ENCODE measurements at regions not wholly inside any gene's neighbourhood (a gene's known extent, or its start where the extent isn't known, plus 50 kb on each side); places are given as distances from the start of the nearest gene placed in this dataset.
"Not testable (repeated sequence)": the region's sequence is repeated elsewhere in the genome, so short reads cannot be mapped to it uniquely, and the experiment has no call there.

GRCh38 chr6:150456466-150456865 is 87.7 kb downstream of the IYD start:
- no peak for DNase-seq (ENCODE audit: extremely low read depth, low read depth, low spot score)

DNA sequence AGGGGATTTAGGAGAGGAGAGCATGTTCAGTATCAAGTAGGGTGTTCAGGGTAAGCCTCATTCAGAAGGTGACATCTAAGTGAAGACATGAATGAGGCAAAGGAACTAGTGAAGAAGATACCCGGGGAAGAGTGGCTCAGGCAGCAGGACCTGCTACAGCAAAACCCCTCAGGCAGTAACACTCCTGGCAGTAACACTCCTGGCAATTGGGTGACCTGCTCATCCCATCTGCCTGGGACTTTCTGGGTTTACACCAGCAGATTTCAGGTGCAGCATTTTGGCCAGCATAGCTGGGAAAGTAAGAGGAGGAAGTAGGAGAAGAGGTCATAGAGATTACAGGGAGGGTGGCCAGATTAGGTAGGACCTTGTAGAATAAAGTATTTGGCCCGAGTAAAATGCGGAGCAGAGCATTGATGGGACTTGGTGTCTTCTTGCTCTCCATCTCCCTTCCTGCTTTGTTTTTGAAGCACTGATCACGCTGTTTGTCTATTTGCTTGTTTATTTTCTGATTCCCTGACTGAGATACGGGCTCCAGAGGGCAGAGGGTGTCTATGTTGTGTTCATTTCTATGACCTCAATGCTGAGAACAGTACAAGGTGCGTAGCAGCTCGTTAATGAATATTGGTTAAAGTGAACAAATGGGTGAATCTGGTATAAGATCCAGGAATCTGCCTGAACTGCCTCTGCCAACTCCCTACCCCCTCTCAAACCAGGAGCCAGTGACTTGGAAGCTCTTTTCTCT is 88.3 kb downstream of the IYD start:
- DNase-seq (ENCODE audit: extremely low read depth, low read depth, low spot score), result no peak

GRCh38 chr6:150458579-150458978 is 89.8 kb downstream of the IYD start:
- DNase-seq (ENCODE audit: extremely low read depth, low read depth, low spot score), result no peak

DNA sequence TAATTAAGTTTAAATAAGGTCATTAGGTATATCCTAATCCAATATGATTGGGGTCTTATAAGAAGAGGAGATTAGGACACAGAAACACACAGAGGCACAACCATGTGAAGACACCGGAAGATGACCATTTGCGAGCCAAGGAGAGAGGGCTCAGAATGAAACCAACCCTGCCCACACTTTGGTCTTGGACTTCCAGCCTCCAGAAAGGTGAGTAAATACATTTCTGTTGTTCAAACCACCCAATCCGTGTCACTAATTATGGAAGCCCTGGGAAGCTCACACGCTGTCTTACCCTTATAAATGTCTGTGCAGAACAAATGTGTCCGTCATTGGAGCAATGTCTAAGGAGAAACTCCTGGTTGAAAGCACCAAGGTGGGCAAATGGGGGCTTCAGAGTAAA is 95.0 kb downstream of the IYD start:
- no peak for DNase-seq (ENCODE audit: extremely low read depth, low read depth, low spot score)

DNA sequence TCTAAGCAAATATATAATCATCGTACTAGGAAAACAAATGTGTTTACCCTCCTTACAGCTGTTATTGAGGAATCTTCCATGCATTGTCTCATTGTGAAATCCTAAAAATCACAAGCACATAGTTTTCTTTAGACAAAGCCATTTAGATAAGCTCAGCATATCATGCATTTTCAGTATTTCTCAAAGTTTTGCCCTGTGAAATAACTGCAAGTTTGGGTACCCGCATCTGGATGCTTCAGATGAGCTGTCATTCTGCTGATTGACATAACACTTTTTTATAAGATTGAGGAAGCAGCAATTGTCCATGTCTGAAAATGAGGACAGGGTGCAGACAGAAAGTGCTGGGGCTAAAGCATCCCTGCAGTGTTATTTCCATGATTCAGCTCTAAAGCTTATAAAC is 96.2 kb downstream of the IYD start:
- no peak for DNase-seq (ENCODE audit: extremely low read depth, low read depth, low spot score)

DNA sequence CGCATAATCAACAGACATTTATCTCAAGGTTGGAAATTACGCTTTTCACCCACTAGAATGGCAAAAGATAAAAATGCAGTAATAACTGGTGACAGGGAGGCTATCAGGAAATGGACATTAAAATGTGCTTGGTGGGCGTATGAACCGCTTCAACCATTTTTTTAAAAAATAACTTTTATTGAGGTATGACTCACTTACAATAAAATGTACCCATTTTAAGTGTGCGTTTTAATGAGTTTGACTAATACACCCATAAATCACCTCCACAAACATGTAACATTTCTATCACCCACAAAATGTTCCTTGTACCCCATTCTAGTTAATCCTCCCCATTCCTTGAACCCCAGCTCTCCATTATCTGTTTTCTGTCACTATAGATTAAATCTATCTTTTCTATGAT is 96.8 kb downstream of the IYD start:
- no peak for DNase-seq (ENCODE audit: extremely low read depth, low read depth, low spot score)

GRCh38 chr6:150466196-150466595 is 97.4 kb downstream of the IYD start:
- DNase-seq (ENCODE audit: extremely low read depth, low read depth, low spot score), result no peak

DNA sequence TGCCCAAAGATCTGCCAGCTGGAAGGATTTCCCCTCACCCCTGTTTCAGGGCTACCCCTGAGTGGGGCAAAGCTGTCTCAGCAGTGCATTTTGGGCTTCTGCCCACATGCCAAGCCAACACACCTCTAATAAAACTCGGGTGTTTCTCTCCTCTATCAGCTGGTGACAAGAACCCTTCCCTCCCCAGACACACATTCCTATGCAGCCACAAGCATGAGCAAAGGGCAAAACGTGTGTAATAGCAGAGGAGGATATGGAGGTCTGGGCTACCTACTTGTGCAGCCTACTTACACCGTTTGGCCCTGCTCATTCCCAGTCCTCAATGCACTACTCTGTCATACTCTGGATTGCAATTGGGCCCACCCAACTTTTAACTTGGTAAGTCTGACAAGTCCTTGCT is 101.3 kb downstream of the IYD start:
- DNase-seq (ENCODE audit: extremely low read depth, low read depth, low spot score), result no peak

DNA sequence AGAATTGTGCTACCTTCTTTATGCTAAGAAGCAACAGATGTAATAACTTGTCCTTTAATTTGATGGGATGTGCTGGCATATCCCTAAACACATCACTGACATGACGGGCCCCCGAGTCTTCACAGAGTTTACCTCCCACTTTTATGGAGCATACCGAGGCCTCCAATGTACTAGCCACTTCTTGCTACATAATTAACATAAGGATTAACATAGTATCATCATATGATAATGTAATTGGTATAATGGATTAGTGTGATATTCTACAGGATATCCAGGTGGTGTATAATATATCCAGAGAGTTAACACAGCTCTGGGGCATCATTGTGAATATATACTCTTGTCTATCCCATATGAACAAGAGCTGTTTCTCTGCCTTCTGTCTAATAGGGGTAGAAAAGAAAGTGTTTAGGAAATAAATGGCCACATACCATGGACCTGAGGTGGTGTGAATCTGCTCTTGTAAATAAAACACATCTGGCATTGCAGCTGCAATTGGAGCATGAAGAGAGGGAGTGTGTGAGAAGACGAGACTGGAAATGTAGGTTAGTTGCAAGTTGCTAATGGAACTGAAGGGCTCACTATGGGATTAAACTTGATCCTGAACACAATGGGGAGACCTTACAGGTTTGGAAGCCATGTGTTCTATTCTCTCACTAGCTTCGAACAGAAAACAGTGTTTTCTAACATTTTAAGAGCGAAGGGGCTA is 102.3 kb downstream of the IYD start:
- no peak for DNase-seq (ENCODE audit: extremely low read depth, low read depth, low spot score)

GRCh38 chr6:150478656-150479545 is 110.1 kb downstream of the IYD start:
- DNase-seq (ENCODE audit: extremely low read depth, low read depth, low spot score), result no peak

- no peak for DNase-seq (ENCODE audit: extremely low read depth, low read depth, low spot score)
Measured at GRCh38 chr6:150482883-150483409, 114.1 kb downstream of the IYD start.

DNA sequence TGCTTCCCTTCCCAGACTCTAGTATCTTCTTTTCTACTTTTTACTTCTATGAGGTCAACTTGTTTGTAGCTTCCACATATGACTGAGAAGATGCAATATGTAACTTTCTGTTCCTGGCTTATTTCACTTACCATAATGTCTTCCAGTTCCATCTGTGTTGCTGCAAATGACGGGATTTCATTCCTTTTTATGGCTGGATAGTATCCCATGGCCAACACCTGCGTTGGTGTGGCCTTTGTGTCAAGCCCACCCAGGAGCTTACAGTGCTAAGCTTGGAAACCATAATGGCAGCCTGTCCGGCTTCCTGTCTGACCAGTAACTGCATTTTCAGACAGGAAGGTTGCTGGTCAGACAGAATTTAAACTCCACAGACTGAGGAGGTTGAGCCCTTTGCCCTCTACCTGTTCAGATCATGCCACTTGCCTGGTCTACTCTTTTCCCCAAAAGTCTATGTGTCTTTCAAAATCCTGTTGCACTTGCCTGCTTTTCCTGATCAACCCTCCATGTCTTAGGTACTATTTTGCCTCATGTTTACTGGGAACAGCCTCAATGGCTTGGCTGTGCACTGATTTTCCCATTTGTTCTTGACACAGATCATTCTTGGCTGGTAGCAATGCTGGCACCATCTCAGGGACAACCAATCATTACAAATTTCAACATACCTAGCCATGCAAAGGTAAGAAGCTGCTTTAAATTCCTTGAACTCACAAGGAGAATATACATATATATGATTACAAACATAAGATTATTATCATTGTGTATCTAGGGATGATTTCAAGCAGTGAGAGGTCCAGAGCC is 114.3 kb upstream of the PLEKHG1 start:
- no peak for DNase-seq (ENCODE audit: extremely low read depth, low read depth, low spot score)

GRCh38 chr6:150486048-150486447 is 113.6 kb upstream of the PLEKHG1 start:
- DNase-seq (ENCODE audit: extremely low read depth, low read depth, low spot score), result peak; percentile 58

- DNase-seq (ENCODE audit: extremely low read depth, low read depth, low spot score), result no peak
Measured at GRCh38 chr6:150490586-150490985, 109.1 kb upstream of the PLEKHG1 start.

DNA sequence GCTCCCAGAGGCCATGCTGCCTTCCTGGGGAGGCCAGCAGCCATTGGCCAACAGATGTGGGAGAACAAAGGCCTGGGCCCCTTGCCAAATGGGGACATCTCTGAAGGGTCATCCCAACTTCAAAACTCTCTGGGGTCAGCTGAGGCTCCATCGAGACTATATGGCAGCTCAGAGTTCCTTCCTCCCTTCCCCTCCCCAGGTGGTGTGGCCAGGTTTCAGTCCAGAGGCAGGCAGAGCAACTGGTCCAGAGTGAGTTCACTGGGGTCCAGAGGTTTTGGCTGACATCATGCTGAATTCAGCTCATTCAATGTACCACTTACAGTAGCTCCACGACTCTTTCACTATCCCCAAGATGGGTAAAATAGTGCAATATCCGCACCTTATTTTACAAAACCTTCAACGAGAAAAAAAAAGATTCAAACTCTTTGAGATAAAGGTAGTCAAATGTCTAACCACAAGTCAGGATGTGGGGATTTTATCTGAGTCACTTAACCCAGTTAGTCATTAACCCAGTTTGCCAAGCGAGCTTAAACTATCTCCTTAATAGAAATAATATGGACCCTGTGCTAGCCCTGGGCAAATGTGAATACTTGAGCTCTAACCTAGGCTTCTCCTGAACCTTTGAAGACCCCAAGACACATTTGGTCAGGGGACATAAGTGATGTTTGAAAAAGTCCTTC is 108.4 kb upstream of the PLEKHG1 start:
- no peak for DNase-seq (ENCODE audit: extremely low read depth, low read depth, low spot score)

GRCh38 chr6:150491811-150492172 is 107.9 kb upstream of the PLEKHG1 start:
- DNase-seq (ENCODE audit: extremely low read depth, low read depth, low spot score), result no peak

- DNase-seq (ENCODE audit: extremely low read depth, low read depth, low spot score), result no peak
Measured at GRCh38 chr6:150492507-150492906, 107.2 kb upstream of the PLEKHG1 start.

GRCh38 chr6:150492941-150493340 is 106.7 kb upstream of the PLEKHG1 start:
- peak; percentile 86 for DNase-seq (ENCODE audit: extremely low read depth, low read depth, low spot score)

DNA sequence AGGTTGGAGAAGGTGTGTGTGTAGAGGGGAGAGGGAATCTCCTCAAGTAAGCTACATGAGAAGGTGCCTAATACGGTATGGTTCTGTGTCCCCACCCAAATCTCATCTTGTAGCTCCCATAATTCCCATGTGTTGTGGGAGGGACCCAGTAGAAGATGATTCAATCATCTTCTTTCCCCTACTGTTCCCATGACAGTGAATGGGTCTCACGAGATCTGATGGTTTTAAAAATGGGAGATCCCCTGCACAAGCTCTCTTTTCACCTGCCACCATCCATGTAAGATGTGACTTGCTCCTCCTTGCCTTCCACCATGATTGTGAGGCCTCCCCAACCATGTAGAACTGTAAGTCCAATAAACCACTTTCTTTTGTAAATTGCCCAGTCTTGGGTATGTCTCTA is 106.1 kb upstream of the PLEKHG1 start:
- DNase-seq (ENCODE audit: extremely low read depth, low read depth, low spot score), result not testable (repeated sequence)

DNA sequence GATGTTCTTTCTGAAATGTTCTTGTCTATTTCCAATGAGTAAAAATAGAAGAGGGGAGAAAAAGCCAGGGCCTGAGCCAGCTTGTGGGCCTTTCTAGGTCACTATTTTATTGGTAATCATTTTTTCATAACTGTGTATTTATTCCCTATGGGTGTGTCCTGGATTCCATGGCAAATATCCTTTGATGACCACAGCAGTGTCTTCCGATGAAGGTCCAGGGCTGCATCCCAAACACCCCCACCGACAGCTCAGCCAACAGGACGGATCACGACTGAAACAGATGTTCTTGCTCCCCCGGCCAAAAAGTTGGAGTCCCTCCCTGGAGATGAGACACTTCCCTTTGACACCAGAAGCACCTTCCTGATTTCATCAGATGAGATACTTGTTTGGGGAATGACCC is 105.4 kb upstream of the PLEKHG1 start:
- DNase-seq (ENCODE audit: extremely low read depth, low read depth, low spot score), result no peak
